Skeletal muscle tissue (tissue), 3 donors: ENCODE measurements at regions not wholly inside any gene's neighbourhood (a gene's known extent, or its start where the extent isn't known, plus 50 kb on each side); places are given as distances from the start of the nearest gene placed in this dataset.

Experiments
- H3K27ac ChIP-seq: one replicate; pipeline ENCODE4 v1.7.0; 2013; ENCODE audit warnings: mild to moderate bottlenecking, low read depth, low read length, inconsistent platforms
- H3K27me3 ChIP-seq, 3 donors: one replicate each; pipeline ENCODE4 v1.7.0; 2013; ENCODE audit warnings: low read length in 3 of 3; ENCODE audit not compliant: control insufficient read depth in 3 of 3, insufficient read depth in 3 of 3
- H3K36me3 ChIP-seq, 3 donors: one replicate each; pipeline ENCODE4 v1.7.0; 2013; ENCODE audit warnings: low read length in 3 of 3; ENCODE audit not compliant: control insufficient read depth in 3 of 3, insufficient read depth in 3 of 3
- H3K4me1 ChIP-seq, 3 donors: one replicate each; pipeline ENCODE4 v1.7.0; 2013; ENCODE audit warnings: low read length in 3 of 3, mild to moderate bottlenecking in 3 of 3; ENCODE audit not compliant: control insufficient read depth in 3 of 3, insufficient read depth in 3 of 3
- H3K4me3 ChIP-seq, 3 donors: one replicate each; pipeline ENCODE4 v1.7.0; 2013; ENCODE audit warnings: low read length in 3 of 3
- H3K9ac ChIP-seq, 3 donors: one replicate each; pipeline ENCODE4 v1.7.0; 2013; ENCODE audit warnings: low read length in 3 of 3, mild to moderate bottlenecking in 3 of 3, moderate library complexity in 2 of 3, low read depth in 1 of 3
- H3K9me3 ChIP-seq, 3 donors: one replicate each; pipeline ENCODE4 v1.7.0; 2013; ENCODE audit warnings: low read length in 3 of 3; ENCODE audit not compliant: control insufficient read depth in 3 of 3
- donor health status: Osteomylitis.

GRCh38 chr2:88815282-88815681 lies 123.8 kb downstream of the RPIA start:
- Histone ChIP-seq H3K9me3 (peaks cover 0 to 2% (median 2%) of the 10 kb centered on the region in 3 donors), H3K4me3 (no peak overlapping the region), H3K27ac (no peak overlapping the region)

GRCh38 chr2:88815697-88816096 lies 124.2 kb downstream of the RPIA start:
- H3K27me3 ChIP-seq: peaks cover 0 to 4% (median 0%) of the 10 kb centered on the region in 3 donors
- H3K4me1 ChIP-seq: no peaks in the 10 kb centered on the region
- H3K36me3 ChIP-seq: no peaks in the 10 kb centered on the region
- no peak overlapping the region for H3K4me3 ChIP-seq
- no peak overlapping the region for H3K9ac ChIP-seq
- no peak overlapping the region for H3K27ac ChIP-seq
- peaks cover 0 to 2% (median 2%) of the 10 kb centered on the region in 3 donors for H3K9me3 ChIP-seq

More at GRCh38 chr2:88815282-88815681, 123.8 kb downstream of the RPIA start:
- no peaks in the 10 kb centered on the region for H3K36me3 ChIP-seq
- no peak overlapping the region for H3K9ac ChIP-seq
- peaks cover 0 to 4% (median 0%) of the 10 kb centered on the region in 3 donors for H3K27me3 ChIP-seq
- H3K4me1 ChIP-seq: no peaks in the 10 kb centered on the region

GRCh38 chr2:88818381-88818780 lies 126.9 kb downstream of the RPIA start:
- no peaks in the 10 kb centered on the region for H3K4me1 ChIP-seq
- H3K9me3 ChIP-seq: peaks cover 0 to 2% (median 2%) of the 10 kb centered on the region in 3 donors
- H3K27me3 ChIP-seq: no peaks in the 10 kb centered on the region
- no peak overlapping the region for H3K27ac ChIP-seq
- H3K4me3 ChIP-seq: no peak overlapping the region
- H3K9ac ChIP-seq: no peak overlapping the region
- no peaks in the 10 kb centered on the region for H3K36me3 ChIP-seq

- no peak overlapping the region for H3K4me3 ChIP-seq
- H3K36me3 ChIP-seq: no peaks in the 10 kb centered on the region
- no peak overlapping the region for H3K27ac ChIP-seq
- peaks cover 0 to 5% (median 5%) of the 10 kb centered on the region in 3 donors for H3K4me1 ChIP-seq
- no peaks in the 10 kb centered on the region for H3K9me3 ChIP-seq
- H3K9ac ChIP-seq: no peak overlapping the region
- no peaks in the 10 kb centered on the region for H3K27me3 ChIP-seq
Observed at GRCh38 chr2:88824951-88825350, 133.5 kb downstream of the RPIA start.

GRCh38 chr2:88826399-88826798 lies 134.9 kb downstream of the RPIA start:
- Histone ChIP-seq H3K36me3 (no peaks in the 10 kb centered on the region), H3K27ac (no peak overlapping the region), H3K27me3 (no peaks in the 10 kb centered on the region), H3K9ac (no peak overlapping the region), H3K4me1 (peaks cover 0 to 5% (median 5%) of the 10 kb centered on the region in 3 donors), H3K9me3 (no peaks in the 10 kb centered on the region), H3K4me3 (no peak overlapping the region)

- no peak overlapping the region for H3K9ac ChIP-seq
- H3K36me3 ChIP-seq: no peaks in the 10 kb centered on the region
- peak overlapping the region; percentile 47 for H3K27ac ChIP-seq
- no peaks in the 10 kb centered on the region for H3K9me3 ChIP-seq
- peaks cover 0 to 5% (median 5%) of the 10 kb centered on the region in 3 donors for H3K4me1 ChIP-seq
- H3K4me3 ChIP-seq: no peak overlapping the region
- H3K27me3 ChIP-seq: no peaks in the 10 kb centered on the region
Observed at GRCh38 chr2:88827821-88828220, 136.3 kb downstream of the RPIA start.

- Histone ChIP-seq H3K9ac (no peak overlapping the region), H3K27me3 (no peaks in the 10 kb centered on the region), H3K9me3 (no peaks in the 10 kb centered on the region), H3K4me1 (peaks cover 0 to 5% (median 5%) of the 10 kb centered on the region in 3 donors), H3K27ac (peak overlapping the region; percentile 22), H3K36me3 (no peaks in the 10 kb centered on the region), H3K4me3 (no peak overlapping the region)
Observed at GRCh38 chr2:88828397-88829137, 137.1 kb downstream of the RPIA start.

- no peaks in the 10 kb centered on the region for H3K9me3 ChIP-seq
- no peak overlapping the region for H3K4me3 ChIP-seq
- H3K4me1 ChIP-seq: peaks cover 0 to 5% (median 5%) of the 10 kb centered on the region in 3 donors
- H3K9ac ChIP-seq: no peak overlapping the region
- H3K27ac ChIP-seq: no peak overlapping the region
- no peaks in the 10 kb centered on the region for H3K36me3 ChIP-seq
- no peaks in the 10 kb centered on the region for H3K27me3 ChIP-seq
Observed at GRCh38 chr2:88829607-88830463, 138.4 kb downstream of the RPIA start.

GRCh38 chr2:88831071-88831791 lies 139.8 kb downstream of the RPIA start:
- H3K36me3 ChIP-seq: no peaks in the 10 kb centered on the region
- H3K4me3 ChIP-seq: no peak overlapping the region
- H3K4me1 ChIP-seq: peaks cover 0 to 5% (median 5%) of the 10 kb centered on the region in 3 donors
- H3K9ac ChIP-seq: no peak overlapping the region
- H3K27me3 ChIP-seq: no peaks in the 10 kb centered on the region
- H3K9me3 ChIP-seq: no peaks in the 10 kb centered on the region
- no peak overlapping the region for H3K27ac ChIP-seq
